Erythroblast (primary cell): ENCODE measurements at regions not wholly inside any gene's neighbourhood (a gene's known extent, or its start where the extent isn't known, plus 50 kb on each side); places are given as distances from the start of the nearest gene placed in this dataset.
"Not testable (repeated sequence)": the region's sequence is repeated elsewhere in the genome, so short reads cannot be mapped to it uniquely, and the experiment has no call there.

Experiments used
- GATA1 ChIP-seq: IDR thresholded peaks from 2 replicates; pipeline ENCODE4 v1.6.1; 2011; ENCODE audit warnings: low read depth, mild to moderate bottlenecking, control low read depth, low read length, moderate library complexity
- POLR2A ChIP-seq: IDR thresholded peaks from 2 replicates; pipeline ENCODE4 v1.6.1; 2011; ENCODE audit warnings: mild to moderate bottlenecking, low read length

DNA sequence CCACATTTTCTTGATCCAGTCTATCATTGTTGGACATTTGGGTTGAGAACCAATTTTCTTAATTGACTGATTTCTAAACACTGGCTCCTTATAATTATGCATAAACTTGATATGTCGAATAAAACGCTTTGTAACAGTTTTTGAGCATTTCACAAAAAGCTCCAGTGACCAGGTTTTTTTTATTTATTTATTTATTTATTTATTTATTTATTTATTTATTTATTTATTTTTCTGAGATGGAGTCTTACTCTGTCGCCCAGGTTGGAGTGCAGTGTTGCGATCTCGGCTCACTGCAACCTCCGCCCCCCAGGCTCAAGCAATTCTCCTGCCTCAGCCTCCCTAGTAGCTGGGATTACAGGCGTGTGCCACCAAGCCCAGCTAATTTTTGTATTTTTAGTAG is 71.4 kb downstream of the LHX9 start:
- not testable (repeated sequence) for TF ChIP-seq POLR2A, GATA1
